GM19239 (cell line): ENCODE measurements at regions not wholly inside any gene's neighbourhood (a gene's known extent, or its start where the extent isn't known, plus 50 kb on each side); places are given as distances from the start of the nearest gene placed in this dataset.
"Not testable (repeated sequence)": the region's sequence is repeated elsewhere in the genome, so short reads cannot be mapped to it uniquely, and the experiment has no call there.

ENCODE experiments used
- DNase-seq: peaks from one replicate; pipeline ENCODE4 v3.0.0; 2011; ENCODE audit warnings: low spot score; ENCODE audit not compliant: insufficient read length
- FAIRE-seq: peaks from 2 replicates; lab custom pipeline; 2011; peaks lifted over from hg19 to GRCh38; lab: Jason Lieb, UNC

- FAIRE-seq (no peak), DNase-seq (no peak)
Observed at GRCh38 chr15:98304371-98304770, 343.9 kb downstream of the ARRDC4 start.

DNA sequence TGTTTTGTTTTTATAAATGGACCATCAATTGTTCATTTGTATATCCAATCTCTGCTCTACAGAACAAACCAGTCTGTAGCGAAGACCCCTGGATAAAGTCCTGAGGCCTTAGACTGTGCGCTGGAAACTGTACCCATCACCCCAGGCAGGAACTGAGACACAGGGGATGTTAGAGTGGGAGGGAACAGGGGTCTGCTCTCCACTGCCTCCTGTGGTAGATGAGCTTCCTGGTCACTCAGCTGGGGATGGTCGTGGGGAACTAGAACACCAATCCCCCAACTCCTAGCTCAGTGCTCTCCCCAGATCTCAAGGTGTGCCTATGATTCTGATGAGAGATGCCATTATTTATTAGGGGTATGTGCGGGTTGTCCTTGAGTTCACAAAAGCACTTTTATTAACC is 340.2 kb upstream of the IGF1R start:
- DNase-seq: no peak
- FAIRE-seq: no peak

DNA sequence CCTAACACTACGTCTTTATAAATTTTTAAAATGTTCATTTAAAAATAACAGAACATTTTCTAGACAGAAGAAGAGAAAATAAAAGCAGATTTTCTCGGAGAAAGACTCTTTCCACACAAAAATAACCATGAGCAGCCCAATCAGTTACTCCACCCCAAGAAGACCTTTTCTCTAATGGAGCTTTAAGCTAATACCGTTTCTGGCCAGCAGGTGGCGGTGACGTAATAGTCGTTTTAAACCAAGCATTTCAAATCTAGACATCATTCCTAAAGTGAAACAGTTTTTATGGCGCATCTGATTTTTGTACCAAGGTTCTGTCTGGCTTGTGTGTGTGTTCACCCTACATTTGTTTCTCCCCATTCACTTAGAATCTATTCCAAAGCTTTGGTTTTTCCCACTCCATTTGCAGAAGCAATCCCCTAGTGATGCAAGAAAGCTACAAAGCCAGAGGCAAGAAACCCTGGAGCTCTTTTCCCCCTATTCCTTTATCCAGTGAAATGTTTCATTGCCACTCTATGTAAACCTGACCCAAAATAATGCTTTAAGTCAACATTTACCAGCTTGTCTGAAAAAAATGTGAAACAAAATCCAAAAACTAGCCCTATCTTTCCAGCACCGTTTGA is 336.7 kb upstream of the IGF1R start:
- FAIRE-seq: peak; percentile 92
- peak; percentile 40 for DNase-seq

- FAIRE-seq (no peak), DNase-seq (no peak)
Observed at GRCh38 chr15:98312913-98313312, 335.4 kb upstream of the IGF1R start.

DNA sequence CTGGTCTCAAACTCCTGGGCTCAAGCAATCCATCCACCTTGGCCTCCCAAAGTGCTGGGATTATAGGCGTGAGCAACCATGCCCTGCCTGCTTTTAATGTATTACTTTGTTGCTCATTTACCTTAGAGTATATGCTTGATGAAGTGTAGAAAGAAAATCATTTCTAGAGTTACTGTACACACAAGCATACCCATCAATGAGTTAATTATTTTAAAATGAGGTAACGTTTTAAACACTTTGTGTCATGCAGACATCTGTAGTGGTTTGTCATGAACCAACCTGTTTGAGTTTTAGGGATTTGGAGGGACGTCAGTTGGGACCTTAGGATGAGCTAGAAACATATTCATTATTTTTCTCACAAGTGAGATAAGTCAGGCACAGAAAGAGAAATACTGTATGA is 332.4 kb upstream of the IGF1R start:
- no peak for FAIRE-seq
- no peak for DNase-seq

GRCh38 chr15:98321896-98322295 is 326.4 kb upstream of the IGF1R start:
- no peak for FAIRE-seq

GRCh38 chr15:98322581-98322980 is 325.8 kb upstream of the IGF1R start:
- no peak for DNase-seq
- no peak for FAIRE-seq

More at GRCh38 chr15:98321896-98322295, 326.4 kb upstream of the IGF1R start:
- DNase-seq: no peak

- DNase-seq: no peak
- FAIRE-seq: no peak
Observed at GRCh38 chr15:98324341-98324970, 323.9 kb upstream of the IGF1R start.

DNA sequence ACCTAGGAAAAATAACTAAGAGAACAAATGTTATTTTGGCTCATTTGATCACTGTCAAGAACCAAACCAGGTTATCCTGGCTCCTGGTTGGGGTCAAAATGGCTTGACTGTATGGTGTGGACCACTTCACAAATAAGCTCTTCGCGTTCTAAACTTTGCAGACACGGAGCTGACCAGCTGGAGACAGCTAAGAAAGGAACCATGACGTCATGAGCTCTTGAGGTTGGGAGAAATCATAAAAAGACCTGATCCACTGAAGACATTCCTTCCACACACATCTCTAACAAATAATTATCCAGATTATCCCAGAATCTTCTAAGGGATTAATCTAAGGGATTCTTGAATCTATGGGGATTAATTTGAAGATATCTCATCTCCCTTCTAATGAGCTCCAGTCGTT is 321.5 kb upstream of the IGF1R start:
- DNase-seq: no peak
- FAIRE-seq: no peak

- DNase-seq (no peak), FAIRE-seq (no peak)
Observed at GRCh38 chr15:98330258-98330657, 318.1 kb upstream of the IGF1R start.

- FAIRE-seq: no peak
- DNase-seq: no peak
Observed at GRCh38 chr15:98330692-98331435, 317.5 kb upstream of the IGF1R start.

GRCh38 chr15:98331676-98332075 is 316.7 kb upstream of the IGF1R start:
- FAIRE-seq: no peak
- DNase-seq: no peak

- DNase-seq (no peak), FAIRE-seq (no peak)
Observed at GRCh38 chr15:98333251-98333650, 315.1 kb upstream of the IGF1R start.

GRCh38 chr15:98342911-98343310 is 305.4 kb upstream of the IGF1R start:
- FAIRE-seq (no peak), DNase-seq (no peak)

DNA sequence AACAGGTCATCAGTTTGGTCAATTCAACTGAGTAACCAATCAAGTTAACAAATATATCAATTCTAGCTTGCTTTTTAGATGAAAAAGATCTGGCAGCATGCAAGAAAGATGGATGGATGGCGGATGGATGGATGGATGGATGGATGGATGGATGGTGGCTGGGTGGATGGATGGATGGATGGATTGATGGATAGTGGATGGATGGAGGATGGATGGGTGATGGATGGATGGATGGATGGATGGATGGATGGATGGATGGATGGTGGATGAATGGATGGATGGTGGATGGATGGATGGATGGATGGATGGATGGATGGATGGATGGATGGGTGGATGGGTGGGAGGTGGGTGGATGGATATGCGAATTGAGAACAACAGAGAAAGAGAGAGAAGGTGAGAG is 303.7 kb upstream of the IGF1R start:
- no peak for FAIRE-seq
- no peak for DNase-seq

- FAIRE-seq (no peak), DNase-seq (no peak)
Observed at GRCh38 chr15:98347001-98347400, 301.3 kb upstream of the IGF1R start.

DNA sequence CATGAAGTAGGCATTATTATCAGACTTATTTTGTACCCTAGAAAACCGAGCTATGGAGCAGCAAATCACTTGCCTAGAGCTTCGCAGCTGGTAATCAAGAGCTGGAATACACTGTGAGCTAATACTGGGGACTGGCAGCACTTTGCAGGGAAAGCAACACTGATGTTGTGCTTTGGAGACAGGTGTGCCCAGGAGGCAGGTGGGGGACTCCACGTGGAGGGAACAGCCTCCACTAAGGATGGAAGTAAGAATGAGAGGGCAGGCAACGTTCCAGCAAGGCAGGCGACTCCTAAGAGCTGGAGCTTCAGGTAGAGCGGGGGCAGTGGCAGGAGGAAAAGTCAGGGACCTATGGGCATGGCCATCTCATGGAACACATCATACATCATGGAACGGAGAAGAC is 300.5 kb upstream of the IGF1R start:
- DNase-seq (no peak), FAIRE-seq (no peak)

DNA sequence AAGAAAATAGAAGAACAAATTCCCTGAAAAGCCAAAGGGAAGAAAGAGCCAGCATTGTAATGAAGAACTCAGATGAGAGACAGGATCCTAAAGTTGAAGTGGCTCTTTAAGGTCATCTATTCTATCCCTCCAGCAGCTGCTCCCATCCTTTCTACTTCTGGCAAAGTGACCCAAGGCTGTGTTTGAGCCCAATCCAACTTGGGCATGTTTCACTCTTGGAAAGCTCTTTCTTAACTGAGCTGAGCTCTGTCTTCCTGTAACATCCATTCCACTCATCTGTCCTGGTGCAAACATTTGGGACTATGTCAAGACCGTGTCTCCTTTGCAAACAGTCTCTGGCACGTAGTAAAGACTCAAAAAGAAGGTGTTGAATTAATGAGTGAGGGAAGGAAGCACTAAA is 298.1 kb upstream of the IGF1R start:
- no peak for DNase-seq
- no peak for FAIRE-seq

GRCh38 chr15:98358274-98358673 is 290.1 kb upstream of the IGF1R start:
- FAIRE-seq, DNase-seq: not testable (repeated sequence)

DNA sequence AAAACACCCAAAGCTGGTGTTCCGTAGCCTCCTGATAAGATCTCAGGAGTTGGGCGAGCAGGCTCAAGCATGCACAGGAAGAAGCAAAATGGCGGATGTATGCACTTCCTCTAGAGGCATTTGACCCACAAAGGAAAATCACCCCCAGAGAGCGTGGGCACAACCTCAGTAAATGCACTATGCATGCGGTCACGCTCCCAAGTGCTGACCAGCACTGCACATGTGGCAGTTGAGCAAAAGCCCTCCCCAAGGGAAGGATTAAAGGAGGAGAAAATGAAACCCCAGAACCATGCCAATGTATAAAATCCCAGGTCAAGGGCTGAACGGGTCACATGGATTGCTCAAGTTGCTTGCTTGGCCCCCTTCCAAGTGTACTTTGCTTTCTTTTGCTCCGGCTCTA is 289.4 kb upstream of the IGF1R start:
- FAIRE-seq (no peak), DNase-seq (no peak)

- DNase-seq: no peak
- no peak for FAIRE-seq
Observed at GRCh38 chr15:98363416-98363815, 284.9 kb upstream of the IGF1R start.

GRCh38 chr15:98363955-98364354 is 284.4 kb upstream of the IGF1R start:
- no peak for FAIRE-seq
- no peak for DNase-seq
